H9 (cell line): ENCODE measurements at regions not wholly inside any gene's neighbourhood (a gene's known extent, or its start where the extent isn't known, plus 50 kb on each side); places are given as distances from the start of the nearest gene placed in this dataset.

ENCODE experiments used
- DNase-seq: peaks from one replicate; pipeline ENCODE4 v3.0.0-alpha.2; 2017
- H2AFZ ChIP-seq: one replicate; pipeline ENCODE4 v1.6.1; 2013; ENCODE audit warnings: mild to moderate bottlenecking, low read length, control low read depth, moderate library complexity
- H2AK5ac ChIP-seq: 2 replicates; pipeline ENCODE4 v1.6.1; 2013; ENCODE audit warnings: low read length, control low read depth, mixed read lengths; ENCODE audit not compliant: insufficient read length
- H2BK120ac ChIP-seq: one replicate; pipeline ENCODE4 v1.6.1; 2013; ENCODE audit warnings: low read depth, mild to moderate bottlenecking, low read length, control low read depth, inconsistent platforms; ENCODE audit not compliant: poor library complexity, severe bottlenecking
- H2BK12ac ChIP-seq: 2 replicates; pipeline ENCODE4 v1.6.1; 2013; ENCODE audit warnings: low read length, control low read depth, mixed read lengths, low read depth; ENCODE audit not compliant: insufficient read length
- H2BK15ac ChIP-seq: 2 replicates; pipeline ENCODE4 v1.6.1; 2013; ENCODE audit warnings: low read depth, low read length, control low read depth
- H2BK20ac ChIP-seq: one replicate; pipeline ENCODE4 v1.6.1; 2013; ENCODE audit warnings: low read depth, mild to moderate bottlenecking, low read length, control low read depth, inconsistent platforms; ENCODE audit not compliant: poor library complexity, severe bottlenecking
- H2BK5ac ChIP-seq: 2 replicates; pipeline ENCODE4 v1.6.1; 2013; ENCODE audit warnings: low read length, control low read depth, mixed read lengths; ENCODE audit not compliant: insufficient read length
- H3K14ac ChIP-seq: 2 replicates; pipeline ENCODE4 v1.6.1; 2013; ENCODE audit warnings: low read length, control low read depth; ENCODE audit not compliant: insufficient read depth
- H3K18ac ChIP-seq: 2 replicates; pipeline ENCODE4 v1.6.1; 2013; ENCODE audit warnings: low read depth, mild to moderate bottlenecking, mixed read lengths, low read length, control low read depth; ENCODE audit not compliant: insufficient read length
- H3K23ac ChIP-seq: 2 replicates; pipeline ENCODE4 v1.6.1; 2013; ENCODE audit warnings: low read length, control low read depth, mixed read lengths, low read depth; ENCODE audit not compliant: insufficient read length
- H3K23me2 ChIP-seq: 2 replicates; pipeline ENCODE4 v1.6.1; 2013; ENCODE audit warnings: low read depth, mild to moderate bottlenecking, mixed read lengths, low read length, control low read depth; ENCODE audit not compliant: insufficient read length, poor library complexity, severe bottlenecking
- H3K27ac ChIP-seq: 2 replicates; pipeline ENCODE4 v1.5.1; 2013; ENCODE audit warnings: low read length, control low read depth, mixed read lengths, low read depth; ENCODE audit not compliant: insufficient read length
- H3K27me3 ChIP-seq: 2 replicates; pipeline ENCODE4 v1.6.1; 2013; ENCODE audit warnings: low read length, control low read depth, inconsistent platforms; ENCODE audit not compliant: insufficient read depth
- H3K4ac ChIP-seq: 2 replicates; pipeline ENCODE4 v1.6.1; 2013; ENCODE audit warnings: low read depth, mild to moderate bottlenecking, control low read depth, inconsistent platforms, low read length, moderate library complexity
- H3K4me1 ChIP-seq: 2 replicates; pipeline ENCODE4 v1.6.1; 2013; ENCODE audit warnings: low read length, control low read depth, inconsistent platforms; ENCODE audit not compliant: insufficient read depth
- H3K4me2 ChIP-seq: 2 replicates; pipeline ENCODE4 v1.6.1; 2013; ENCODE audit warnings: low read length, control low read depth, mixed read lengths; ENCODE audit not compliant: insufficient read length, insufficient read depth
- H3K56ac ChIP-seq: 2 replicates; pipeline ENCODE4 v1.6.1; 2013; ENCODE audit warnings: low read depth, mild to moderate bottlenecking, mixed read lengths, low read length, control low read depth; ENCODE audit not compliant: insufficient read length
- H3K79me1 ChIP-seq: 2 replicates; pipeline ENCODE4 v1.6.1; 2013; ENCODE audit warnings: low read depth, mild to moderate bottlenecking, moderate library complexity, low read length, control low read depth, inconsistent platforms; ENCODE audit not compliant: insufficient read depth, poor library complexity, severe bottlenecking
- H3K79me2 ChIP-seq: 2 replicates; pipeline ENCODE4 v1.6.1; 2013; ENCODE audit warnings: low read length, control low read depth, inconsistent platforms; ENCODE audit not compliant: insufficient read depth
- H3K9ac ChIP-seq: 2 replicates; pipeline ENCODE4 v1.6.1; 2013; ENCODE audit warnings: low read length, control low read depth, mixed read lengths; ENCODE audit not compliant: insufficient read length; ENCODE audit errors: extremely low read depth
- H3K9me3 ChIP-seq: one replicate; pipeline ENCODE4 v1.6.1; 2013; ENCODE audit warnings: low read depth, low read length, inconsistent platforms; ENCODE audit not compliant: control insufficient read depth
- H3T11ph ChIP-seq: one replicate; pipeline ENCODE4 v1.6.1; 2013; ENCODE audit warnings: mild to moderate bottlenecking, low read length, control low read depth, inconsistent platforms
- H4K20me1 ChIP-seq: one replicate; pipeline ENCODE4 v1.6.1; 2013; ENCODE audit not compliant: control insufficient read depth, insufficient read length, insufficient read depth
- H4K5ac ChIP-seq: 2 replicates; pipeline ENCODE4 v1.6.1; 2013; ENCODE audit warnings: low read depth, mild to moderate bottlenecking, mixed read lengths, low read length, control low read depth; ENCODE audit not compliant: insufficient read length
- H4K8ac ChIP-seq: replicated peaks from 2 replicates; pipeline ENCODE4 v1.6.1; 2013; ENCODE audit warnings: low read length, control low read depth, mixed read lengths, low read depth; ENCODE audit not compliant: insufficient read length
- H4K91ac ChIP-seq: 2 replicates; pipeline ENCODE4 v1.6.1; 2013; ENCODE audit warnings: low read depth, mild to moderate bottlenecking, moderate library complexity, mixed read lengths, low read length, control low read depth; ENCODE audit not compliant: insufficient read length
- H3K27ac Mint-ChIP-seq, 3 experiments: 2 replicates in 2 of 3; 3 replicates in 1 of 3; pipeline ENCODE4 v1.8.0; 2020 to 2021; ENCODE audit warnings: mixed read lengths in 3 of 3, mild to moderate bottlenecking in 1 of 3, moderate library complexity in 1 of 3
- H3K27me3 Mint-ChIP-seq: 2 replicates; pipeline ENCODE4 v1.8.0; 2021; ENCODE audit warnings: low read depth, mild to moderate bottlenecking, moderate library complexity, mixed read lengths
- H3K36me3 Mint-ChIP-seq, 3 experiments: 2 replicates in 2 of 3; 3 replicates in 1 of 3; pipeline ENCODE4 v1.8.0; 2020 to 2021; ENCODE audit warnings: low read depth in 3 of 3, mixed read lengths in 3 of 3; ENCODE audit not compliant: insufficient read depth in 1 of 3
- H3K4me1 Mint-ChIP-seq, 2 experiments: 2 replicates each; pipeline ENCODE4 v1.8.0; 2020; ENCODE audit warnings: mixed read lengths in 2 of 2
- H3K4me3 Mint-ChIP-seq, 2 experiments: 2 replicates in 1 of 2; 3 replicates in 1 of 2; pipeline ENCODE4 v1.8.0; 2020 to 2021; ENCODE audit warnings: mild to moderate bottlenecking in 2 of 2, mixed read lengths in 2 of 2, moderate library complexity in 1 of 2
- H3K9me3 Mint-ChIP-seq, 2 experiments: 2 replicates in 1 of 2; 3 replicates in 1 of 2; pipeline ENCODE4 v1.8.0; 2020; ENCODE audit warnings: mild to moderate bottlenecking in 2 of 2, mixed read lengths in 2 of 2, moderate library complexity in 1 of 2
- WGBS: extraction: QIAGEN DNeasy Blood & Tissue Kit; methylation state at CpG from one replicate; pipeline ENCODE4 v1.1.7; 2013; ENCODE audit warnings: missing lambda C conversion rate, low lambda C conversion rate, mixed read lengths; ENCODE audit not compliant: insufficient read length; ENCODE audit errors: extremely low coverage; 5-methylcytosine and 5-hydroxymethylcytosine counted together
- TF ChIP-seq, protein P1 (sequence below): fragments of 200-600 bp; sonication (generic); conservative IDR thresholded peaks from 3 replicates; pipeline ENCODE4 v1.8.0; 2021; ENCODE audit warnings: antibody characterized with exemption, mild to moderate bottlenecking

DNA sequence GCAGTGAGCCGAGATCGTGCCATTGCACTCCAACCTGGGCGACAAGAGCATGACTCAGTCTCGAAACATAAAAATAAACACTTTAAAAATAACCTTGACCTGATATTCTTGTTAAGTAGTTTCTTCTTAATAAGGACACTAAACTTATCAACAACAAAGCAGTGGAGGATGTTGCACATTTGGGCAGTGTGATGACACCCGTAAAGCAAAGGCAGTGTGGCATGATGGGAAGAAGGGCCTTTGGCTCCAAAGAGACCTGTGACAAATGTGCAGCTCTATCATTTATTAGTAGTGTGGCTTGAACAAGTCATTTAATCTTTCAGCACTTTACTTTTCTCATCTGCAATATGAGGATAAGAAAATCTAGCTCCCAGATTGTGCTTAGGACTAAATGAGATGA is 348.0 kb upstream of the PLD5 start:
- no peaks in the 10 kb centered on the region for H3K9me3 Mint-ChIP-seq
- Histone ChIP-seq H2BK20ac (no peak overlapping the region), H3K27ac (no peak overlapping the region), H3K9ac (no peak overlapping the region), H3K79me1 (no peaks in the 10 kb centered on the region), H2BK15ac (no peak overlapping the region), H2BK120ac (no peak overlapping the region), H3K4me2 (no peak overlapping the region), H3K4ac (no peak overlapping the region), H4K91ac (no peak overlapping the region), H2AK5ac (no peak overlapping the region), H4K20me1 (no peaks in the 10 kb centered on the region), H3K23me2 (no peaks in the 10 kb centered on the region), H3K56ac (no peak overlapping the region), H3K14ac (no peak overlapping the region), H3K4me1 (no peaks in the 10 kb centered on the region), H3K79me2 (no peaks in the 10 kb centered on the region), H4K8ac (no peak overlapping the region), H2BK12ac (no peak overlapping the region), H3K27me3 (no peaks in the 10 kb centered on the region), H3K23ac (no peak overlapping the region), H3K9me3 (no peaks in the 10 kb centered on the region), H3K18ac (no peak overlapping the region), H3T11ph (no peak overlapping the region), H2BK5ac (no peak overlapping the region), H2AFZ (no peak overlapping the region), H4K5ac (no peak overlapping the region)
- peaks cover 3 to 8% of the 10 kb centered on the region in 2 experiments; a peak in 1 of 4 replicates for H3K4me1 Mint-ChIP-seq
- H3K4me3 Mint-ChIP-seq, result no peak overlapping the region
- WGBS, result no CpG with 5 or more reads among the region's 5 CpGs
- TF ChIP-seq, protein P1, sequence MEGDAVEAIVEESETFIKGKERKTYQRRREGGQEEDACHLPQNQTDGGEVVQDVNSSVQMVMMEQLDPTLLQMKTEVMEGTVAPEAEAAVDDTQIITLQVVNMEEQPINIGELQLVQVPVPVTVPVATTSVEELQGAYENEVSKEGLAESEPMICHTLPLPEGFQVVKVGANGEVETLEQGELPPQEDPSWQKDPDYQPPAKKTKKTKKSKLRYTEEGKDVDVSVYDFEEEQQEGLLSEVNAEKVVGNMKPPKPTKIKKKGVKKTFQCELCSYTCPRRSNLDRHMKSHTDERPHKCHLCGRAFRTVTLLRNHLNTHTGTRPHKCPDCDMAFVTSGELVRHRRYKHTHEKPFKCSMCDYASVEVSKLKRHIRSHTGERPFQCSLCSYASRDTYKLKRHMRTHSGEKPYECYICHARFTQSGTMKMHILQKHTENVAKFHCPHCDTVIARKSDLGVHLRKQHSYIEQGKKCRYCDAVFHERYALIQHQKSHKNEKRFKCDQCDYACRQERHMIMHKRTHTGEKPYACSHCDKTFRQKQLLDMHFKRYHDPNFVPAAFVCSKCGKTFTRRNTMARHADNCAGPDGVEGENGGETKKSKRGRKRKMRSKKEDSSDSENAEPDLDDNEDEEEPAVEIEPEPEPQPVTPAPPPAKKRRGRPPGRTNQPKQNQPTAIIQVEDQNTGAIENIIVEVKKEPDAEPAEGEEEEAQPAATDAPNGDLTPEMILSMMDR, result no peak
- H3K27me3 Mint-ChIP-seq, result no peaks in the 10 kb centered on the region
- no peaks in the 10 kb centered on the region for H3K36me3 Mint-ChIP-seq
- no peak for DNase-seq
- no peak overlapping the region for H3K27ac Mint-ChIP-seq
